HepG2 (cell line): ENCODE measurements at regions not wholly inside any gene's neighbourhood (a gene's known extent, or its start where the extent isn't known, plus 50 kb on each side); places are given as distances from the start of the nearest gene placed in this dataset.

Experiments
- ATAC-seq: fragments of 200-7000 bp; cut with Tn5 transposase; 3 replicates; pipeline ENCODE4 v1.9.1; 2020; ENCODE audit warnings: mild to moderate bottlenecking, moderate library complexity
- BruUV-seq: library from RNA; stranded (reverse); fragments of 400-500 nt; replicated peaks from 2 replicates; lab custom pipeline; 2021; lab: Mats Ljungman, UMichigan
- CTCF ChIA-PET: fragments of 300-600 bp; formaldehyde crosslinking; extraction: SDS; loops from one replicate; lab custom pipeline; 2021; ENCODE audit warnings: low total read pairs, inconsistent platforms, low intra/inter-chr PET ratio; lab: Yijun Ruan, JAX
- POLR2A ChIA-PET: fragments of 350-600 bp; sonication (Branson Sonifier 250); formaldehyde crosslinking; loops from one replicate; lab custom pipeline; 2020; ENCODE audit warnings: antibody characterized with exemption, inconsistent platforms; lab: Yijun Ruan, JAX
- DNase-seq: peaks from one replicate; pipeline ENCODE4 v3.0.0-alpha.2; 2015; ENCODE audit warnings: low spot score
- FAIRE-seq: peaks from 3 replicates; lab custom pipeline; 2011; peaks lifted over from hg19 to GRCh38; lab: Jason Lieb, UNC
- H2AFZ ChIP-seq: one replicate; pipeline ENCODE4 v1.6.1; 2011; ENCODE audit warnings: low read length, inconsistent platforms
- H3K27ac ChIP-seq: fragments of 300-600 bp; 3 replicates; pipeline ENCODE4 v1.8.0; 2011; ENCODE audit warnings: mixed run types, mild to moderate bottlenecking, mixed read lengths, low read length, inconsistent platforms; ENCODE audit not compliant: insufficient read depth; ENCODE audit errors: extremely low read length
- H3K27me3 ChIP-seq, 2 experiments: fragments of 200-600 bp in 1 of 2; 2 replicates in 1 of 2; 3 replicates in 1 of 2; pipeline versions ENCODE4 v1.6.0 to v1.8.0; 2011; ENCODE audit warnings: low read length in 2 of 2, mild to moderate bottlenecking in 2 of 2, moderate library complexity in 2 of 2, inconsistent platforms in 1 of 2; ENCODE audit not compliant: insufficient read depth in 2 of 2, control insufficient read depth in 1 of 2
- H3K36me3 ChIP-seq, 2 experiments: fragments of 200-600 bp in 1 of 2; replicated peaks in 1 of 2; 2 replicates in 1 of 2; 3 replicates in 1 of 2; pipeline versions ENCODE4 v1.5.1 to v1.8.0; 2011; ENCODE audit warnings: low read length in 2 of 2, inconsistent platforms in 1 of 2; ENCODE audit not compliant: insufficient read depth in 2 of 2, control insufficient read depth in 1 of 2
- H3K4me1 ChIP-seq: 2 replicates; pipeline ENCODE4 v1.5.1; 2012; ENCODE audit warnings: low read length, inconsistent platforms; ENCODE audit not compliant: insufficient read depth
- H3K4me2 ChIP-seq: 2 replicates; pipeline ENCODE4 v1.6.0; 2011; ENCODE audit warnings: low read depth, low read length, inconsistent platforms
- H3K4me3 ChIP-seq, 3 experiments: fragments of 200-600 bp in 1 of 3; sonication (generic), shearing (Covaris generic) in 1 of 3; replicated peaks in 1 of 3; 2 replicates each; pipeline ENCODE4 v1.5.1; 2011 to 2016; ENCODE audit warnings: low read length in 3 of 3, inconsistent platforms in 2 of 3, low read depth in 2 of 3, mild to moderate bottlenecking in 2 of 3, control low read depth in 1 of 3, mixed read lengths in 1 of 3; ENCODE audit not compliant: insufficient read depth in 1 of 3
- H3K79me2 ChIP-seq: one replicate; pipeline ENCODE4 v1.6.1; 2011; ENCODE audit warnings: low read length, inconsistent platforms; ENCODE audit not compliant: insufficient read depth
- H3K9ac ChIP-seq: 2 replicates; pipeline ENCODE4 v1.6.0; 2011; ENCODE audit warnings: mild to moderate bottlenecking, low read depth, low read length, inconsistent platforms; ENCODE audit not compliant: insufficient read depth
- H3K9me3 ChIP-seq: 2 replicates; pipeline ENCODE4 v1.5.1; 2012; ENCODE audit warnings: mild to moderate bottlenecking, low read length
- H4K20me1 ChIP-seq: 2 replicates; pipeline ENCODE4 v1.6.0; 2011; ENCODE audit warnings: inconsistent platforms, mild to moderate bottlenecking, low read length, moderate library complexity; ENCODE audit not compliant: insufficient read depth
- BRD4 ChIP-seq: sonication (generic); formaldehyde crosslinking; IDR thresholded peaks from 2 replicates; pipeline ENCODE4 v1.4.0; 2020; ENCODE audit warnings: missing genetic modification reagents
- CENPT ChIP-seq: sonication (generic); formaldehyde crosslinking; IDR thresholded peaks from 2 replicates; pipeline ENCODE4 v1.8.0; 2022; ENCODE audit warnings: low read depth, mild to moderate bottlenecking, moderate library complexity, missing genetic modification reagents
- PAF1 ChIP-seq: IDR thresholded peaks from 2 replicates; pipeline ENCODE4 v1.6.1; 2016; ENCODE audit warnings: missing genetic modification reagents, missing compliant biosample characterization
- REL ChIP-seq: sonication (generic); formaldehyde crosslinking; conservative IDR thresholded peaks from 2 replicates; pipeline ENCODE4 v1.8.0; 2022; ENCODE audit warnings: mild to moderate bottlenecking, missing genetic modification reagents, moderate library complexity
- RFX3 ChIP-seq: IDR thresholded peaks from 2 replicates; pipeline ENCODE4 v1.6.1; 2016; ENCODE audit warnings: missing biosample characterization, missing genetic modification reagents
- TRIM22 ChIP-seq: fragments of 450-650 bp; IDR thresholded peaks from 2 replicates; pipeline ENCODE4 v1.6.1; 2017
- U2AF1 ChIP-seq: fragments of 200-400 bp; formaldehyde crosslinking; optimal IDR thresholded peaks from 2 replicates; pipeline ENCODE3; 2017; ENCODE audit warnings: mild to moderate bottlenecking, low read depth, low read length
- ZNF3 ChIP-seq: IDR thresholded peaks from 2 replicates; pipeline ENCODE4 v1.7.0; 2017; ENCODE audit warnings: inconsistent platforms
- ZNF615 ChIP-seq: sonication (generic); formaldehyde crosslinking; IDR thresholded peaks from 2 replicates; pipeline ENCODE4 v1.5.0; 2020; ENCODE audit warnings: mild to moderate bottlenecking, missing genetic modification reagents, borderline replicate concordance
- WGBS: methylation state at CpG from one replicate; pipeline ENCODE4 v1.1.6; 2017; ENCODE audit warnings: low lambda C conversion rate; 5-methylcytosine and 5-hydroxymethylcytosine counted together
- in situ Hi-C: cut with HindIII; loops from 2 replicates; pipeline ENCODE4 v1.10.0; 2017; ENCODE audit warnings: low pct_unique_long_range_greater_than_20kb; ENCODE audit not compliant: extremely low pct_ligation_motif_present
- intact Hi-C: fragments of 100-400 bp; cut with micrococcal nuclease; formaldehyde crosslinking; loops from one replicate; pipeline ENCODE4 v1.10.0; 2022; ENCODE audit not compliant: unreplicated experiment
- TF ChIP-seq, protein P1 (sequence below): sonication (generic); formaldehyde crosslinking; IDR thresholded peaks from 2 replicates; pipeline ENCODE4 v1.5.0; 2020; ENCODE audit warnings: missing genetic modification reagents
- TF ChIP-seq, protein P2 (sequence below): sonication (generic); formaldehyde crosslinking; IDR thresholded peaks from 2 replicates; pipeline ENCODE4 v1.9.0; 2022; ENCODE audit warnings: missing genetic modification reagents, mild to moderate bottlenecking, borderline replicate concordance

DNA sequence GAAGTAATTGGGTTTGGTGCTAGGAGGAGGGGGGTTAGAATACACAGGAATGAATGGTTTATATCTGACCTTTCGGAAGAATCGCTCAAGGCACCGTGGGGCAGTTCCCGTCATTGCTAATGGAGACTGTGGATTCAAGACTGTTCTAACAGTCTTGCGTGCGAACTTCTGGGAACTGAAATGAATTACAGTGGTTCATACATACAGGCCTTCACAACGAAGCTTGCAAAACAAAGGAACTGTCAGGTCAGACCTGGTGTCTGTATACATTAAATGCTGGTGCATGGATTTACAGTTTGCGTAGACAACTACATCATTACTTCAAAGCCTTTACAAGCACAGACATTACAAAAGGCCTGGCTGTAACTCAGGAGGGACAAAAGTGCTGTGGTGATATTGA is 983.9 kb downstream of the CDH11 start:
- H4K20me1 ChIP-seq: no peaks in the 10 kb centered on the region
- CTCF ChIA-PET: no interaction called here
- WGBS: 64% methylated on average over 8 of the region's 8 CpGs
- H3K9ac ChIP-seq: no peak overlapping the region
- no peak overlapping the region for H3K4me3 ChIP-seq
- TF ChIP-seq REL (no peak), PAF1 (CRISPR knock-in tag) (no peak)
- TF ChIP-seq, all 625 proteins: peak for 0
- Histone ChIP-seq H3K79me2 (no peaks in the 10 kb centered on the region), H3K4me1 (peaks cover 8% of the 10 kb centered on the region; the same call in 1 of the 2 replicates), H3K27ac (no peak overlapping the region), H3K27me3 (no peaks in the 10 kb centered on the region), H3K36me3 (no peaks in the 10 kb centered on the region), H2AFZ (no peak overlapping the region), H3K9me3 (no peaks in the 10 kb centered on the region), H3K4me2 (no peak overlapping the region)
- in situ Hi-C loops: no loop called here
- FAIRE-seq (no peak), DNase-seq (no peak), ATAC-seq (peak; percentile 29; the same call in 1 of the 3 replicates)
- no TSS peak for BruUV-seq
- intact Hi-C loops: no loop called here
- POLR2A ChIA-PET: no interaction called here

DNA sequence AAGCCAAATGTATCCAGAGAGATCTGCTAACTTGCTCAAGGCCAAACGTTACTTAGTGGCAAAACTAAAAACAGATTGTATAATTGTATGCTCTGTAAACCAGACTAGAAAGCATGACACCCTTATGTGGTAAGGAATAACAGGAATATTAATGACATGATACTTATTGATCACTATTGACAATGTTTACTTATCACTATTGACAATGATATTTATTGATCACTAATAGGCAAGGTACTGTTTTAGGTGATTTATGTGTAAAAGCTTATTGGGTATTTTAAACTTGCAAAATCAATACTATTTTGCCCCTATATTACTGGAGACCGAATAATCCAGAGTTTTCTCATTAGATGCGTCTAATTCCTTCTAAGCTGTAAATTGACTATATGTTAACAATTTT is 985.1 kb downstream of the CDH11 start:
- no peak for DNase-seq
- no peaks in the 10 kb centered on the region for H4K20me1 ChIP-seq
- WGBS: 33% methylated on average over 3 of the region's 3 CpGs
- no TSS peak for BruUV-seq
- H3K27me3 ChIP-seq: no peaks in the 10 kb centered on the region
- H3K36me3 ChIP-seq: no peaks in the 10 kb centered on the region
- H3K79me2 ChIP-seq: no peaks in the 10 kb centered on the region
- CTCF ChIA-PET: no interaction called here
- H3K4me1 ChIP-seq: peaks cover 8% of the 10 kb centered on the region; the same call in 1 of the 2 replicates
- TF ChIP-seq PAF1 (CRISPR knock-in tag) (no peak), U2AF1 (no peak), ZNF615 (CRISPR knock-in tag) (no peak), BRD4 (CRISPR knock-in tag) (no peak), RFX3 (CRISPR knock-in tag) (no peak), ZNF3 (CRISPR knock-in tag) (no peak), TRIM22 (no peak), CENPT (CRISPR knock-in tag) (no peak)
- TF ChIP-seq, protein P1, sequence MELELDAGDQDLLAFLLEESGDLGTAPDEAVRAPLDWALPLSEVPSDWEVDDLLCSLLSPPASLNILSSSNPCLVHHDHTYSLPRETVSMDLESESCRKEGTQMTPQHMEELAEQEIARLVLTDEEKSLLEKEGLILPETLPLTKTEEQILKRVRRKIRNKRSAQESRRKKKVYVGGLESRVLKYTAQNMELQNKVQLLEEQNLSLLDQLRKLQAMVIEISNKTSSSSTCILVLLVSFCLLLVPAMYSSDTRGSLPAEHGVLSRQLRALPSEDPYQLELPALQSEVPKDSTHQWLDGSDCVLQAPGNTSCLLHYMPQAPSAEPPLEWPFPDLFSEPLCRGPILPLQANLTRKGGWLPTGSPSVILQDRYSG (CRISPR knock-in tag): no peak
- TF ChIP-seq, protein P2, sequence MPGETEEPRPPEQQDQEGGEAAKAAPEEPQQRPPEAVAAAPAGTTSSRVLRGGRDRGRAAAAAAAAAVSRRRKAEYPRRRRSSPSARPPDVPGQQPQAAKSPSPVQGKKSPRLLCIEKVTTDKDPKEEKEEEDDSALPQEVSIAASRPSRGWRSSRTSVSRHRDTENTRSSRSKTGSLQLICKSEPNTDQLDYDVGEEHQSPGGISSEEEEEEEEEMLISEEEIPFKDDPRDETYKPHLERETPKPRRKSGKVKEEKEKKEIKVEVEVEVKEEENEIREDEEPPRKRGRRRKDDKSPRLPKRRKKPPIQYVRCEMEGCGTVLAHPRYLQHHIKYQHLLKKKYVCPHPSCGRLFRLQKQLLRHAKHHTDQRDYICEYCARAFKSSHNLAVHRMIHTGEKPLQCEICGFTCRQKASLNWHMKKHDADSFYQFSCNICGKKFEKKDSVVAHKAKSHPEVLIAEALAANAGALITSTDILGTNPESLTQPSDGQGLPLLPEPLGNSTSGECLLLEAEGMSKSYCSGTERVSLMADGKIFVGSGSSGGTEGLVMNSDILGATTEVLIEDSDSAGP (CRISPR knock-in tag): no peak
- TF ChIP-seq, all 625 proteins: peak for 0
- intact Hi-C loops (no loop called here), in situ Hi-C loops (no loop called here)
- Histone ChIP-seq H3K9ac (no peak overlapping the region), H3K27ac (no peak overlapping the region), H3K9me3 (no peaks in the 10 kb centered on the region), H3K4me3 (no peak overlapping the region), H3K4me2 (no peak overlapping the region), H2AFZ (no peak overlapping the region)
- ATAC-seq: no peak
- FAIRE-seq: no peak
- POLR2A ChIA-PET: no interaction called here
